ENCODE measurements at regions not wholly inside any gene's neighbourhood (a gene's known extent, or its start where the extent isn't known, plus 50 kb on each side); places are given as distances from the start of the nearest gene placed in this dataset.
"Not testable (repeated sequence)": the region's sequence is repeated elsewhere in the genome, so short reads cannot be mapped to it uniquely, and the experiment has no call there.

DNA sequence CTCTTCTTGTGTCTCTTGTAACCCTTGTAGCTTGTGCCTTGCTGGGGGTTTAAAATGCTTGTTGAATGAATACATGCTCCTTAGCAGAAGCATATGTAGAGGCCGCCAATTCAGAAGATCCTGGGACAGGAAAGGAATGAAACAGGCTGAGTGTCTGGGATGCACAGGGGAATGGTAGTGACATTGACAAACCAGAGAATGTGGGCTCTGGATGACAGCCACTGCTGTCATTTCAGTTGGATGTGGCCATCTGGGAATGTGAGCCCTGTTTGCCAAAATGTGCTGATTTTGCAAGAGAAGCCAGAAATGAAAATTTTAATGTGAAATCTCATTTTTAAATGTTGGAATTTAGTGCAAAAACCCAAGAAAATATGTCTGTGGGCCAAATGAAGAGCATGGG, 136.8 kb downstream of the DACT1 start:
- DNase-seq (ENCODE audit: low read depth), result peak; percentile 39
- TF ChIP-seq, protein P1, sequence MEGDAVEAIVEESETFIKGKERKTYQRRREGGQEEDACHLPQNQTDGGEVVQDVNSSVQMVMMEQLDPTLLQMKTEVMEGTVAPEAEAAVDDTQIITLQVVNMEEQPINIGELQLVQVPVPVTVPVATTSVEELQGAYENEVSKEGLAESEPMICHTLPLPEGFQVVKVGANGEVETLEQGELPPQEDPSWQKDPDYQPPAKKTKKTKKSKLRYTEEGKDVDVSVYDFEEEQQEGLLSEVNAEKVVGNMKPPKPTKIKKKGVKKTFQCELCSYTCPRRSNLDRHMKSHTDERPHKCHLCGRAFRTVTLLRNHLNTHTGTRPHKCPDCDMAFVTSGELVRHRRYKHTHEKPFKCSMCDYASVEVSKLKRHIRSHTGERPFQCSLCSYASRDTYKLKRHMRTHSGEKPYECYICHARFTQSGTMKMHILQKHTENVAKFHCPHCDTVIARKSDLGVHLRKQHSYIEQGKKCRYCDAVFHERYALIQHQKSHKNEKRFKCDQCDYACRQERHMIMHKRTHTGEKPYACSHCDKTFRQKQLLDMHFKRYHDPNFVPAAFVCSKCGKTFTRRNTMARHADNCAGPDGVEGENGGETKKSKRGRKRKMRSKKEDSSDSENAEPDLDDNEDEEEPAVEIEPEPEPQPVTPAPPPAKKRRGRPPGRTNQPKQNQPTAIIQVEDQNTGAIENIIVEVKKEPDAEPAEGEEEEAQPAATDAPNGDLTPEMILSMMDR (conservative IDR thresholded peaks at IDR 0.05; ENCODE audit: low read length), result no peak
- no peak overlapping the region for H3K4me3 ChIP-seq (ENCODE audit: low read length)

DNA sequence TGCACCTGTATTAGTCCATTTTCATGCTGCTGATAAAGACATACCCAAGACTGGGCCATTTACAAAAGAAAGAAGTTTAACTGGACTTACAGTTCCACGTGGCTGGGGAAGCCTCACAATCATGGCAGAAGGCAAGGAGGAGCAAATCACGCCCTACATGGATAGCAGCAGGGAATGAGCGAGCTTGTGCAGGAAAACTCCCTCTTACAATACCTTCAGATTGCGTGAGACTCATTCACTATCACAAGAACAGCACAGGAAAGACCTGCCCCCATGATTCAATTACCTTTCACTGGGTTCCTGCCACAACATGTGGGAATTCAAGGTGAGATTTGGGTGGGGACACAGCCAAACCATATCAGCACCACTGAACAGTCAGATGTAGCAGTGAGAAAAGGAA, 137.4 kb downstream of the DACT1 start:
- DNase-seq (ENCODE audit: low read depth); H3K4me3 ChIP-seq (ENCODE audit: low read length): not testable (repeated sequence)

DNA sequence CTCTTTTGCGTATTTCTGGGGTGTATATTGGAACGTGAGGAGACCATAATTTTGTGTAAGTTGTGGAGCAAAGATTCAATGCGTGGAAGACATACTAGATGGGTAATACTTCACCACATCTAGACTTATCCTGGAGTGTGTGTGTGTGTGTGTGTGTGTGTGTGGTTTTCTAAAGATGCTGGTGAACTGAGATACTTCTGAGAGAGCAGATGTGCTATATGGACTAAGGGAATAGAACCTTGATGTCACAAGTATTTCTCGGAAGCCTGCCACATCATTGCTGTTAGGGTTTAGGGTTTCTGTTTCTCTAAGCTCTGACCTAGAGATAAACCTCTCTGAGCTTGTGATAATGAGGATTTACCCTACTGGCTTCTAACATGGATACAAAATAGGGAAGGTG, 138.8 kb downstream of the DACT1 start:
- no peak overlapping the region for H3K4me3 ChIP-seq (ENCODE audit: low read length)
- TF ChIP-seq, protein P1 (conservative IDR thresholded peaks at IDR 0.05; ENCODE audit: low read length), result no peak
- no peak for DNase-seq (ENCODE audit: low read depth)

DNA sequence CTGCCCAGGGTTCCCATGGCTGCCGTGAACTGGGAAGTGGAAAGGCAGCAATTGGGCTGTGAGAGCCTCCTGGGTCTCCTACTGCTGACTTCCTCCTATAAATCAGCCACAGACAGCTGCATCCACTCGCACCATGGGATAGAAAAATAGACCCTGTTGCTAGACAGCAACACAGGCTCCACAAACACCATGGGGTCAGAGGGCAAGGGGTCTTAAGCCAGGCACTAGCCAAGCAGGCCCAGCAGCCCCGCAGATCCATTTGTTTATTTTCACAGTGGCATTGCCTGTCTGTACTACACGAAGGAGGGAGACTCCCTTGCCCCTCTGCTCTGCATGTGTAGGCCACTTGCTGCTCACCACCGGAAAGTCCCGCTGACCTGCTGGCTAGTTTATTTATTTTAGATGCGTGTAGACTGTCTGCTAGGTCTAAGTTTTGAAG, 139.8 kb downstream of the DACT1 start:
- TF ChIP-seq, protein P1 (conservative IDR thresholded peaks at IDR 0.05; ENCODE audit: low read length), result no peak
- DNase-seq (ENCODE audit: low read depth), result no peak

DNA sequence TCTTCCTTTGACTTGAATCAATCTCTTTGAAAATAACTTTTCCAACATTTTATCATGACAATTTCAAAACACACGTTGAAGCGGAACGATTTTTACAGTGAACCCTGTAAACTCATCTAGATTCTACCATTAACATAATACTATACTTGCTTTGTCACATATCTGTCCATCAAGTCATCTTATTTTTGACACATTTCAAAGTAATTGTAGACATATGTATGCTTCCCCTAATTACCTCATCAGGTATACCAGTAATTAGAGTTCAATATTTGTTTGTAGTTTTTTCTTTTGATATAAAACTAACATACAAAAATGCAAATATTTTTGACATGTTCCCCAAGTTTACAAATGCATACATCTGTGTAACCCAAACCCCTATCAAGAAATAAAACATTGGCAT, 140.4 kb downstream of the DACT1 start:
- H3K4me3 ChIP-seq (ENCODE audit: low read length), result no peak overlapping the region
- TF ChIP-seq, protein P1 (conservative IDR thresholded peaks at IDR 0.05; ENCODE audit: low read length), result no peak
- no peak for DNase-seq (ENCODE audit: low read depth)

More for the DNA sequence above, 139.8 kb downstream of the DACT1 start:
- H3K4me3 ChIP-seq (ENCODE audit: low read length), result no peak overlapping the region

DNA sequence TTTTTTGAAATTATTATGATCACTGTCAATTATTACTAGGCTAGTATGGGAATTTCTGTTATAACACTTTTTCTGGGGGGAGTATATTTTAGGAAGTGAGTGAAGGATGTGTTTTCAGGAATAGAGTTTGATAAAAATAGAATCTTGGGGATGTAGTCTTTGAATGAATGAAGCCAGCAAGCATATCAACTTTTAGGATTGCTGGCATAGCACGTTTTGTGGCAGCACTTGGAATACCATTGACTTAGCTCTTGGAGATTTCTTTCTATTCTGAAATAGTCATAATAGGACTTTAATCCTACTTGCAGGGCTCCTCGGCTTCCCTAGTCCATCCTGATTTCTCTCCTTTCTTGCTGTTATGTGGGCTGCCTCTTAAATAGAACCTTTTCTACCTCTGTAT, 141.6 kb downstream of the DACT1 start:
- no peak for DNase-seq (ENCODE audit: low read depth)
- TF ChIP-seq, protein P1 (conservative IDR thresholded peaks at IDR 0.05; ENCODE audit: low read length), result no peak
- no peak overlapping the region for H3K4me3 ChIP-seq (ENCODE audit: low read length)

DNA sequence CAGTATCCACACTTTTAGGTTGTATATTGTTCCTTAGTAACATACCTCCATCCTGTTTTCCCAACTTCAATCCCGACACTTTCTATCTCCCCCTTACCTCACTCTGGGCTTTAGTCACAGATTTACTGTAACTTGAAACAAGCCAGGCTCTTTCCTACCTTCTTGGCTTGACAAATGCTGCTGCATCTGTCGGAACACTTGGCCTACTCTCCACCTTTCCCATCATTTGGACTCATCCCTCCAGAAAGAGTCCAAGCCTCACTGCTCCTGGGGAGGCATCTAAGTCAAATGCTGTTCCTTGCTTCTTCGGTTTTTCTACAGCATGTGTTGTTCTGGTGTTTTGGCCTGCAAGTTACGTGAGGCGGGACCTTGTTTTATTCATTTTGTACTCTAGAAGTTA, 142.4 kb downstream of the DACT1 start:
- H3K4me3 ChIP-seq (ENCODE audit: low read length), result no peak overlapping the region
- TF ChIP-seq, protein P1 (conservative IDR thresholded peaks at IDR 0.05; ENCODE audit: low read length), result no peak
- no peak for DNase-seq (ENCODE audit: low read depth)

DNA sequence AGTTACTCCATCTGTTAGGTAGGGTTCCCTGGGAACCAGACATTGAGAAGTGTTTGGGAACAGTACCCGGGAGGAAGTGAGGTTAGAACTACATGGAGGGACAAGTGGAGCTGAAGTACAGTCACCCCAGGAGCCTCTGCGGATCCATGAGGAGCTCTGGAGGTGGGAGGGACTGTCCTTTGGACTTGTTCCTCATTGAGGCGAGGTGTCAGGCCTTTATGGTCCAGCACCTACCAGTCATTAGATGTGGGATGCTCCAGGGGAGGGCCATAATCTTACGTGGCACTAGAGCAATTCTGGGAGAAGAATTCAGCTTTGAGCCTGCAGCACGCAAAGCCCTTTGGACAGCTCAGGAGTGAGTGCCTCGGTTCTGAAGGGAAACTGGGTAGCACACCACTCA, 142.8 kb downstream of the DACT1 start:
- TF ChIP-seq, protein P1 (conservative IDR thresholded peaks at IDR 0.05; ENCODE audit: low read length), result no peak
- no peak for DNase-seq (ENCODE audit: low read depth)
- H3K4me3 ChIP-seq (ENCODE audit: low read length), result no peak overlapping the region

All from AG10803 (cell line).